ENCODE measurements at regions not wholly inside any gene's neighbourhood (a gene's known extent, or its start where the extent isn't known, plus 50 kb on each side); places are given as distances from the start of the nearest gene placed in this dataset.

GRCh38 chr2:5544205-5544786, 147.9 kb upstream of the SOX11 start:
- no peak for DNase-seq (ENCODE audit: low read depth in 4 of 4, low spot score in 3 of 4)

DNA sequence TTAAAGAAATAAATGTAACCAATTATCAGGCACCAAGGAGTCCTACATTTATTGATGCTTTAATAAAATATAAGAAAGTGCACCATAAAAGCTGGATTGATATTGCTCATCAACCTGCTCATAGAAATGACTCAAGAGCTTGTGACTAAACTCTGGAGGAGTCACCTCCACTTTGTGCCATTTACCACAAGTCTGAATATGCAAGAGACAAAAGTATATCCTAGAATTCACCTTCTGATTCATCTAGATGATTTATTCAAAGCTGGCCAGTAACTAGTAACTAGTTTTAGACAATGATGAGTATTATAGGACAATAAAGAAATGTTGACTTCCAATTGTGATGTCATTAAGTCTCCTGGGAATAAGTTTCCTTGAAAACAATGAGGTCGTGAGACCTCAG, 146.0 kb upstream of the SOX11 start:
- no peak for DNase-seq (ENCODE audit: low read depth in 4 of 4, low spot score in 3 of 4)

DNA sequence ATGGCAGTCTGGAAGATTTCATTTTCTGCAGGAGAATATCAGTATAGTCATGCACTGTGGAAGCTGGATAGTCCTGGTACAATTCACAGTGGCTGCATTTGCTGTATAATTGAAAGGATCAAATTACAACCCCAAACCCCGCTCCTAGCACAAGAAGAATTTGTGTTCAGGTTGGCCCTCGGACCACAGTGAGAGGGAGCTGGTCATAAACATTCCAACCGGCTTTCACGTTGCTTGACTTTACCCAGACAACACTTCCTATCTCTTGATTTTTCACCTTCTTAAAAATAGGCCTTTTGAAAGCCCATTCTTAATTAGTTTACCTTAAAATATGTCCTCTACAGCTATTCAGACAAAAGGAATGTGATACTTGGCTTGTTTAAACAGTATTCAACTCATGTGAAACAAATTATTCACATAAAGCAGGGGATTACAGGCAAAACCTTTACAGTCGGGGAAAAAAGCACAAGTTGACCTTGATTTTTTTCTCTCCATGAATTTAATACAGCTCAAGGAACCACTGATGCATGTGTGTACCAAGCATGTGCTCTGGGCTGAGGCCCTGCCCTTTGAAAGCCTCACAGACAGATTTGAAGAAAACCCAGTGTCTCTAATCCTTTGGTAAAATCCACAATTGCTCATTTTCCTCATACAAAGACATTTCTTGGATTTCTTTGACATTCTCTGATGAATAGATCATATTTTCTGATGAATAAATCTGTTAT, 143.0 kb upstream of the SOX11 start:
- DNase-seq (ENCODE audit: low read depth in 4 of 4, low spot score in 3 of 4): peak in 3 of 4 donors; percentile 25 to 58 (median 54)

DNA sequence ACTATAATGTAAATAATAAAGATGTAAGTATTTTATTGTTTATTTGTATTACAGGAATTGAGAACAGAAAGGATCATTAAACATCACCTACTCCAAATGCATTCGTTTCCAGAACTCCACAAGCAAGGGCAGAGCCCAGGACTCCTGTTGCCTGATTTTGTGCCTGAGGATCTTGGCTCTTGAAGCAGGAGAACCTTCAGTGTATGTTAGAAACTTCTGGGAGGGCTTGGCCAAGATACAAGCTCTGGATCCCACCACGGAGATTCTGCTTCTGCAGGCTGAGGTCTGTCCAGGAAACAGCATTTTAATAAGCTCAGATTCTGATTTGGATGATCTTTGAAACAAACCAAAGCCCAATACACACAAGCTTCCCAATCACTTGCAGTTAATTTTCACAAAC, 142.4 kb upstream of the SOX11 start:
- no peak for DNase-seq (ENCODE audit: low read depth in 4 of 4, low spot score in 3 of 4)

DNA sequence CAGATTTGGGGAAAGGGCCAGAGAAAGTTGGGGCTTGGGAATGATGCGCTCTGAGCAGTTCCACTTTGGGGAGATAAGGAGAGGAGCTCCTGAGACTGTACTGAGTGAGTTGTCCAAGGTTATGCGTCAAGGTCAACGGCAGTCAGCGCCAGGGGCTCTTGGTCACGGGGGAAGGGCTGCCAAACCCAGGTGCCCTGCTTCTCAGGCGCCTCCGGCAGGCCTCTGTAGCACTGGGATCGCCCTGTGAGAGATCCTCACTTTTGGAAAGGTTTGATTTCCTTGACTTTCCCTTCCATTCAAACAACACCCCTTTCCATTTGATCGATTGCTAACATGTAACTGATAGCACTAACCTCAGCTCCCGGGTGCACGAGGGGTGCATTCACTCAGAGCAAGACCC, 136.5 kb upstream of the SOX11 start:
- no peak for DNase-seq (ENCODE audit: low read depth in 4 of 4, low spot score in 3 of 4)

DNA sequence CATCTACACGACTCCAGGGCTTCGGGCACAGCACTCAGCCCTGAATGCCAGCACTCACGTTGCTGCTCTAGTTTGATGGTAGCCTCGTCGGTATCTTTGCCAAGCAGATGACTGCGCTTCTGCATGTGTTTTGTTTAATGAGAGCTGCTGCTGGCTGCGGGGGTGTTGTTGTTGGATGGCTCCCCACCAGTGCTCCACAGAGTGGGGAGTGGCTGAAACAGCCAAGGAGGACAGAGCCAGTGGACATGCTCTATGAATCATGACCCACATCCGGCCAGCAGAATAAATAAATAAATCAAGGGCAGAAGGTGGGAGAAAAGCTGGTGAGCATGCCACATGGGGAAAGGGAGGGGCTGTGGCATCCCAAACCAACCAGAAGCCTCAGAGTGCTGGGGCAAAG, 131.2 kb upstream of the SOX11 start:
- DNase-seq (ENCODE audit: low read depth in 4 of 4, low spot score in 3 of 4): peak in 2 of 4 donors; percentile 52 to 60

DNA sequence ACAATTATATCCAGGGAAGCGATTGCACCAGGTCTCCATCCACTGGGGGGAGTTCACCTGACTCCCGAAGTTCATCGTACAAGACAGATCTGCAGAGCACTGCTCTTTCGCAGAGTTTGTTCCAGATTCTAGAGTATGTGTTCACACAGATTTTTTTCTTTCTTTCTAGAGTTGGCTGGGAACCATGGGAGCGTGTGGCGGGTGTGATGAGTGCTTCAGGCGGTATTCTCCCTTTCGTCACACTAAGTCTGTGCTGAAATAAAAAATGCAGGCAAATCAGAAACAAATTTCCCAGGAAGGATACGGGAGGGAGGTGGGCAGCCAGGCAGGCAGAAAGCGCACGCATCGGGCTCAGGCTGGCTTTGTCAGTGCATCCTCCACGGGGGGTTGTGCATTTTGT, 129.8 kb upstream of the SOX11 start:
- DNase-seq (ENCODE audit: low read depth in 4 of 4, low spot score in 3 of 4): no peak

GRCh38 chr2:5562865-5563264, 129.3 kb upstream of the SOX11 start:
- no peak for DNase-seq (ENCODE audit: low read depth in 4 of 4, low spot score in 3 of 4)

DNA sequence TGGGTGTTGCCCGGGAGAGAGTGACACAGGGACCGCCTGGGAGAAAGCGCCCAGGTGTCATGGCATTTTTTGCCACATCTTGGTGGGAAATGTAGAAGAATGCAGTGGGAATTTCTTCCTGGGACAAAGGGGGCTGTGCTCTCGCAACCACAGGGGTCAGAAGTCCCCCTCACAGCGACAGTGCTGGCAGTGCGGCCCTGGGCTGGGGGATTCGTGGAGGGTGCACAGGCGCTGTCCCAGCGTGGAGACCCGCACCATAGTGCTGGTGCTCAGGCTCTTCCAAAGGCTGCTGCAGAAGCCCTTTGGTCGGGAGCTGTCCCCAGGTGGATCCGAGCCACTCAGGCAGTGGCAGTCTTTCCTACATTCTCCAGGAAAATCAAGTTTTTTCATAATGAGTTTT, 128.8 kb upstream of the SOX11 start:
- DNase-seq (ENCODE audit: low read depth in 4 of 4, low spot score in 3 of 4): no peak

- no peak for DNase-seq (ENCODE audit: low read depth in 4 of 4, low spot score in 3 of 4)
These were observed 122.9 kb upstream of the SOX11 start for GRCh38 chr2:5569256-5569655.

GRCh38 chr2:5576015-5576414, 116.2 kb upstream of the SOX11 start:
- DNase-seq (ENCODE audit: low read depth in 4 of 4, low spot score in 3 of 4): no peak

DNA sequence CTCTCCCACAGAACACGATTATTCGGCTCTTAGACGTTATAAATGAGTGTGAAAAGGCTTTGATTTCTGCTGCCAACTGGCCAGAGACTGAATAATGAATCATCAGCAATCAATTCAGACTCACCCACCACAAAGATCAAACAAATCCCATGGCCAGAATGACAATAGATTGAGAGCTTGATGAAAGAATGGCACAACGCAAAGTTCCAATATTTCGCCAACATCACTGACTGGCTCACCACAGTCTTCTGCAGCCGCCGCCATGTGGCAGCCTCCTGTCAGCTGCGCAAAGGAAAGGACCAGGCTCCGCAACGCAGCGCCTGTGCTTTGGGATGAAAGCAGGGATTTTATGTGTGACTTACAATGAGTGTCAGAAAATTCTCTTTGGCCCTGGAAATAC, 104.4 kb upstream of the SOX11 start:
- DNase-seq (ENCODE audit: low read depth in 4 of 4, low spot score in 3 of 4): no peak

DNA sequence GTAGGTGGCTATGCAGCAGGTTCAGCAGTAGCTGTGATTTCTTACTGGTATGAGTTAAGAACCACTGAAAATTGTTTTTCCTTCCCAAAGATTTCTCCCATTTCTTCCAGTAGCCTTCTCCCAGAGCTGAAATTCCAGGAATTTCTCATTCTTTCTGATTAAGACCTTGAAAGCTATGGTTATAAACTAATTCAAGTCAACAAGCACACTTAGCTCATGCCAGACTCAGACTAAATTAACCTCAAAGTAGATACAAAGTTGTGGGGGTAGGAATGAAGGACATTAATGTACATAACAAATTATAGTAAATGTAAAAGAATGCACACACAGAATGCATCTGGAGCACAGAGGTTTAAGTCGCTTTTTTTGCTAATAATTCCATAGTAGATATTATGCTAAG, 103.6 kb upstream of the SOX11 start:
- DNase-seq (ENCODE audit: low read depth in 4 of 4, low spot score in 3 of 4): no peak

- DNase-seq (ENCODE audit: low read depth in 4 of 4, low spot score in 3 of 4): no peak
These were observed 103.0 kb upstream of the SOX11 start for GRCh38 chr2:5589183-5589582.

GRCh38 chr2:5590886-5591285, 101.3 kb upstream of the SOX11 start:
- no peak for DNase-seq (ENCODE audit: low read depth in 4 of 4, low spot score in 3 of 4)

DNA sequence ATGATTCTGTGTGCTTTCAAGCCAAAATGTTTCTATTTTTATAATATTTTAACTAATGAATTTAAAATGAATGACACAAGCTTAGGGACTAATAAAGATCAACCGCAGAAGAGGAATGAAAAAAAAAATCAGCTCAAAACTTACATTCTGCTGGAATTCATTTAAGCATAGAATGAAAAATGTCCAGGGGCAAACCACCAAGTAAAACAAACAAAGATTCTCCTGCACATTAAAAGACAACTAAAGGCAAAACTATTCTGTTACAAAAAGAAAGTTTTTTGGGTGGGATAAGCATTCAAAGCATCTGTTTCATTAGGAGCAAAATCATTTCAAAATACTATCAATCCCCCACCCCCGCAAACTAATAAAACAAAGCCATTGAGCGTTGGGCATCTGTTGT, 99.3 kb upstream of the SOX11 start:
- no peak for DNase-seq (ENCODE audit: low read depth in 4 of 4, low spot score in 3 of 4)

DNA sequence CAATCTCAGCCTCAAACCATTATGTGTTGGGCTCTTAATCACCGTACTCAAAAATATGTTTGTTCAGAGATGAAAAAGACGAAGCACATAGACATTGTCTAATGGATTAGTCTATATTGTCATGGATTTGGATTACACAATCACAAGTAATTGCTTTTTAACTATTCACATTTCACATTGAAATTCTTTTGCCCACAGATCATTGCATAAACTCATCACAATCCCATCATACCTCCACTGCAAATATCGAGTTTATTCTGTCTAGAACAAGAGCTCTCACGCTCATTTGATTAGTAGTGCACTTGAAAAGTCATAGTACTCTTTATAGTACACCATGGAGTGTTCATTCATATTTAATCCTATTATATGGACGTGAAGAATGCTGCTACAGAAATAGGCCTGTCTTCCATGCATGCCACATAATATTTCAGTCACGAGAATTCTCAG, 97.9 kb upstream of the SOX11 start:
- DNase-seq (ENCODE audit: low read depth in 4 of 4, low spot score in 3 of 4): no peak

DNA sequence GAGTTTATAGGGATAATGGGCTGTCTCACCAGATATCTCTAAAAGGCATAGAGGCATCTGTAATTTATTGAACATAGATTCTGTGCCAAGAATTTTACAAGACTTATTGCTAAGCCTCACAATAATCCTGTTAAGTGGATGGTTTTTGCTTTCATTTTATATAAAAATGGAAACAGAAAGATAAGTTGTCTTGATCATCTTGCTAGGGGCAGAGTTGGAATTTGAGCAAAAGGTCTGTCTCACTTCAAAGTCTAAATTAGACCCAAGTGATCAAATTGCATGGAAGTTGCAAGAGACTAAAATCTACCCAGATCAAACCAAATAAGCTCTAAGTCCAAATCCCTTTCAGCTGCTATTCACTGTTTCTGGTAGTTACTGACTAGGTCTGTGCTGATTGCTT, 95.3 kb upstream of the SOX11 start:
- no peak for DNase-seq (ENCODE audit: low read depth in 4 of 4, low spot score in 3 of 4)

- no peak for DNase-seq (ENCODE audit: low read depth in 4 of 4, low spot score in 3 of 4)
These were observed 94.0 kb upstream of the SOX11 start for GRCh38 chr2:5598156-5598555.

GRCh38 chr2:5609201-5609600, 83.0 kb upstream of the SOX11 start:
- no peak for DNase-seq (ENCODE audit: low read depth in 4 of 4, low spot score in 3 of 4)

- DNase-seq (ENCODE audit: low read depth in 4 of 4, low spot score in 3 of 4): no peak
These were observed 79.5 kb upstream of the SOX11 start for GRCh38 chr2:5612666-5613065.

DNA sequence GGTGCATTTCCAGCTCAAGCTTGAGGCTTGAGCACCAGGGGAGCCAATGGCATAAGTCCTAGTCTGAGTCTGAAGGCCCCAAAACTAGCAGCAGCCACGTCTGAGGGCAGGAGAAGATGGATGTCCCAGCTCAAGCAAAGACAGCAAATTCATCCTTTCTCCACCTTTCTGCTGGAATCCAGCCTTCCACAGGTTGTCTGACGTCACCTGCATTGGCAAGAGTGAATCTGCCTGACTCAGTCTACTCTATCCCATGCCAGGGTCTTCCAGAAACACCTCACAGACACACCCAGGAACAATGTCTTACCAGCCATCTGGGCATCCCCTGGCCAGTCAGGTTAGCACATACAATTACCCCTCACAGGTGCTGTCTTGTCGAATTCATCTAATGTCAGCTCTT, 76.2 kb upstream of the SOX11 start:
- DNase-seq (ENCODE audit: low read depth in 4 of 4, low spot score in 3 of 4): no peak

GRCh38 chr2:5617358-5617757, 74.8 kb upstream of the SOX11 start:
- DNase-seq (ENCODE audit: low read depth in 4 of 4, low spot score in 3 of 4): no peak
